PC-3 (cell line): ENCODE measurements at regions not wholly inside any gene's neighbourhood (a gene's known extent, or its start where the extent isn't known, plus 50 kb on each side); places are given as distances from the start of the nearest gene placed in this dataset.

Experiments
- CTCF ChIP-seq: fragments of 300-600 bp; sonication (generic); conservative IDR thresholded peaks from 2 replicates; pipeline ENCODE4 v1.5.1; 2017; ENCODE audit warnings: antibody characterized with exemption, low read depth, mild to moderate bottlenecking, low read length
- EZH2phosphoT487 ChIP-seq: fragments of 300-600 bp; sonication (generic); IDR thresholded peaks from 2 replicates; pipeline ENCODE4 v1.6.1; 2018; ENCODE audit warnings: mild to moderate bottlenecking, antibody characterized with exemption, low read length, borderline replicate concordance

DNA sequence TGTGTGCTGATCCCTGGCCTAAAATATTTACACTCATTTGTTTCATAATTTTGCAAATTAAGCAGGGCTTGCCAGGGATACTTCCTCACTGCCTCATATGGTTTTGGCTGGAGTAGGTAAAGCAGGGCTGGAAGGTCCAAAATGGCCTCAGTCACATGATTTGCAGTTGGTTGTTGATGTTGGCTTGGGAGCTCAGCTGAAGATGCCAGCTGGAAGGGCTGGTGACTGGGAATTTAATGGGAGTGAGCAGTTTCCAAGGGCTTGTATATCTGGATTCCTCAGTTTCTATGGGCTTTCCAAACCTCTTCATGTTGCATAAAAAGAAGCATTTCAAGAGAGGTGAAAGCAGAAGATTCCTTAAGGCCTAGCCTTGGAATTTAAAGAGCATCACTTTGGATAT lies 729.3 kb downstream of the CDH18 start:
- no peak for TF ChIP-seq CTCF
- TF ChIP-seq EZH2phosphoT487 = no peak
